ENCODE measurements at regions not wholly inside any gene's neighbourhood (a gene's known extent, or its start where the extent isn't known, plus 50 kb on each side); places are given as distances from the start of the nearest gene placed in this dataset.

- TF ChIP-seq POLR2A (IDR thresholded peaks at IDR 0.05) (no peak), CTCF (IDR thresholded peaks at IDR 0.05) (no peak)
Measured at GRCh38 chrY:8034673-8035072, 1123.1 kb upstream of the AMELY start.

All from breast epithelium (tissue), 3 donors.